ENCODE measurements at regions not wholly inside any gene's neighbourhood (a gene's known extent, or its start where the extent isn't known, plus 50 kb on each side); places are given as distances from the start of the nearest gene placed in this dataset.

DNA sequence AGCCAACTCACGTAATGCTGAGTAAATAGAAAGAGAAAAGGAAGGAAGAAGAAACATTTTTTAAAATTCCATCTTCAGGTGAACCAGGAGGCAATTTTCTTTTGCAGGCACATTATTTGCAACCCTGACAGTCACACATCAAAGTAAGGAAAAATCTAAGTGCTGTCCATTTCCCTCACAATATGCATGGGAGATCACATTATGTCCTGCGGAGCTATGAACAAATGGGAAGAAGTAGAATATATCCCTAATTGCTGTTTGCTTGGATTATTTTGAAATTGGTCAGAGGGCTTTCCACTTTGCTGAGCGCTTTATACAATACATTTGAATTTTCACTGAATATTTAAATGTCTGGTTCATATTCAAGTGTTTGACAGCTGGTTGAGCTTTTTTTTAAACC, 133.8 kb upstream of the API5 start:
- TF ChIP-seq, protein P1, sequence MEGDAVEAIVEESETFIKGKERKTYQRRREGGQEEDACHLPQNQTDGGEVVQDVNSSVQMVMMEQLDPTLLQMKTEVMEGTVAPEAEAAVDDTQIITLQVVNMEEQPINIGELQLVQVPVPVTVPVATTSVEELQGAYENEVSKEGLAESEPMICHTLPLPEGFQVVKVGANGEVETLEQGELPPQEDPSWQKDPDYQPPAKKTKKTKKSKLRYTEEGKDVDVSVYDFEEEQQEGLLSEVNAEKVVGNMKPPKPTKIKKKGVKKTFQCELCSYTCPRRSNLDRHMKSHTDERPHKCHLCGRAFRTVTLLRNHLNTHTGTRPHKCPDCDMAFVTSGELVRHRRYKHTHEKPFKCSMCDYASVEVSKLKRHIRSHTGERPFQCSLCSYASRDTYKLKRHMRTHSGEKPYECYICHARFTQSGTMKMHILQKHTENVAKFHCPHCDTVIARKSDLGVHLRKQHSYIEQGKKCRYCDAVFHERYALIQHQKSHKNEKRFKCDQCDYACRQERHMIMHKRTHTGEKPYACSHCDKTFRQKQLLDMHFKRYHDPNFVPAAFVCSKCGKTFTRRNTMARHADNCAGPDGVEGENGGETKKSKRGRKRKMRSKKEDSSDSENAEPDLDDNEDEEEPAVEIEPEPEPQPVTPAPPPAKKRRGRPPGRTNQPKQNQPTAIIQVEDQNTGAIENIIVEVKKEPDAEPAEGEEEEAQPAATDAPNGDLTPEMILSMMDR (IDR thresholded peaks at IDR 0.05) = no peak
- TF ChIP-seq POLR2AphosphoS5 (IDR thresholded peaks at IDR 0.05) (no peak), EP300 (IDR thresholded peaks at IDR 0.05) (no peak)

Measured in gastroesophageal sphincter (tissue), 3 donors.